Panc1 (cell line): ENCODE measurements at regions not wholly inside any gene's neighbourhood (a gene's known extent, or its start where the extent isn't known, plus 50 kb on each side); places are given as distances from the start of the nearest gene placed in this dataset.

Experiments used
- ATAC-seq: fragments of 200-7000 bp; cut with Tn5 transposase; 2 replicates; pipeline ENCODE4 v1.9.1; 2020; ENCODE audit warnings: mild to moderate bottlenecking, moderate library complexity
- BruUV-seq: library from RNA; stranded (reverse); fragments of 400-500 nt; replicated peaks from 2 replicates; lab custom pipeline; 2021; lab: Mats Ljungman, UMichigan
- CTCF ChIA-PET: fragments of 300-600 bp; sonication (Branson Sonifier 250); formaldehyde crosslinking; loops from one replicate; lab custom pipeline; 2022; ENCODE audit warnings: antibody characterized with exemption; lab: Charles Lee
- POLR2A ChIA-PET: fragments of 300-600 bp; sonication (Branson Sonifier 250); formaldehyde crosslinking; loops from one replicate; lab custom pipeline; 2022; ENCODE audit warnings: antibody characterized with exemption; lab: Charles Lee
- DNase-seq: peaks from one replicate; pipeline ENCODE4 v3.0.0-alpha.2; 2010; ENCODE audit warnings: low read depth, low spot score
- H3K27ac ChIP-seq: 2 replicates; pipeline ENCODE4 v1.5.1; 2011; ENCODE audit warnings: mild to moderate bottlenecking, low read length, inconsistent platforms
- H3K27me3 ChIP-seq: fragments of 200-500 bp; sonication (Bioruptor generic); 2 replicates; pipeline ENCODE4 v1.6.0; 2014; ENCODE audit warnings: low read length, inconsistent platforms; ENCODE audit not compliant: control insufficient read depth, insufficient read depth
- H3K36me3 ChIP-seq: fragments of 200-500 bp; sonication (Bioruptor generic); 2 replicates; pipeline ENCODE4 v1.5.1; 2014; ENCODE audit warnings: inconsistent platforms, mild to moderate bottlenecking, low read length, moderate library complexity; ENCODE audit not compliant: control insufficient read depth, insufficient read depth
- H3K4me1 ChIP-seq: 2 replicates; pipeline ENCODE4 v1.5.1; 2011; ENCODE audit warnings: inconsistent platforms, mild to moderate bottlenecking, low read length, moderate library complexity; ENCODE audit not compliant: control insufficient read depth, insufficient read depth
- H3K4me3 ChIP-seq, 2 experiments: 2 replicates each; pipeline ENCODE4 v1.5.1; 2011 to 2012; ENCODE audit warnings: low read depth in 2 of 2, low read length in 2 of 2, mild to moderate bottlenecking in 2 of 2, inconsistent platforms in 1 of 2, moderate library complexity in 1 of 2
- H3K9me3 ChIP-seq: fragments of 200-500 bp; sonication (Bioruptor generic); 2 replicates; pipeline ENCODE4 v1.5.1; 2014; ENCODE audit warnings: low read depth, mild to moderate bottlenecking, inconsistent platforms, low read length, moderate library complexity; ENCODE audit not compliant: control insufficient read depth, insufficient read depth
- CTCF ChIP-seq: fragments of 450-650 bp; IDR thresholded peaks from 2 replicates; pipeline ENCODE4 v1.5.1; 2017; ENCODE audit warnings: mild to moderate bottlenecking
- POLR2AphosphoS5 ChIP-seq: IDR thresholded peaks from 2 replicates; pipeline ENCODE4 v1.6.1; 2012; ENCODE audit warnings: mild to moderate bottlenecking, low read depth, low read length, moderate library complexity
- REST ChIP-seq, 2 experiments: IDR thresholded peaks; 2 replicates each; pipeline ENCODE4 v1.6.1; 2011 to 2012; ENCODE audit warnings: low read depth in 2 of 2, control low read depth in 1 of 2, low read length in 1 of 2, mild to moderate bottlenecking in 1 of 2, moderate library complexity in 1 of 2; ENCODE audit not compliant: insufficient read depth in 1 of 2
- SIN3A ChIP-seq: IDR thresholded peaks from 2 replicates; pipeline ENCODE4 v1.6.1; 2012; ENCODE audit warnings: low read depth, mild to moderate bottlenecking, low read length, moderate library complexity, borderline replicate concordance; ENCODE audit not compliant: insufficient read depth
- TCF7L2 ChIP-seq: IDR thresholded peaks from 2 replicates; pipeline ENCODE4 v1.6.1; 2011; ENCODE audit warnings: mild to moderate bottlenecking, low read depth, low read length, inconsistent platforms
- in situ Hi-C: cut with HindIII; loops from 2 replicates; pipeline ENCODE4 v1.10.0; 2016; ENCODE audit warnings: low sequenced_read_pairs, low pct_unique_long_range_greater_than_20kb
- intact Hi-C: fragments of 100-400 bp; cut with micrococcal nuclease; formaldehyde crosslinking; loops from one replicate; pipeline ENCODE4 v1.10.0; 2022; ENCODE audit not compliant: unreplicated experiment

- BruUV-seq: no TSS peak
Measured at GRCh38 chr13:34869696-34870095, 72.4 kb upstream of the NBEA start.

GRCh38 chr13:34878329-34878728 lies 63.7 kb upstream of the NBEA start:
- intact Hi-C loops (no loop called here), in situ Hi-C loops (no loop called here)
- DNase-seq (no peak), ATAC-seq (no peak)
- Histone ChIP-seq H3K9me3 (no peaks in the 10 kb centered on the region), H3K27ac (no peak overlapping the region), H3K4me3 (no peak overlapping the region), H3K36me3 (no peaks in the 10 kb centered on the region), H3K4me1 (no peaks in the 10 kb centered on the region), H3K27me3 (no peaks in the 10 kb centered on the region)
- ChIA-PET CTCF (no interaction called here), POLR2A (no interaction called here)
- TF ChIP-seq POLR2AphosphoS5 (no peak), CTCF (no peak), SIN3A (no peak), TCF7L2 (no peak), REST (IDR thresholded peaks at IDR 0.05; ENCODE audit: insufficient read depth in 1 of 2, low read depth in 2 of 2, low read length in 1 of 2) (no peak)
- no TSS peak for BruUV-seq

More at GRCh38 chr13:34869696-34870095, 72.4 kb upstream of the NBEA start:
- TF ChIP-seq CTCF (no peak), SIN3A (no peak), POLR2AphosphoS5 (no peak), TCF7L2 (no peak), REST (IDR thresholded peaks at IDR 0.05; ENCODE audit: insufficient read depth in 1 of 2, low read depth in 2 of 2, low read length in 1 of 2) (no peak)
- ATAC-seq (no peak), DNase-seq (no peak)
- CTCF ChIA-PET: no interaction called here
- H3K36me3 ChIP-seq: no peaks in the 10 kb centered on the region
- no peaks in the 10 kb centered on the region for H3K4me1 ChIP-seq
- no peak overlapping the region for H3K27ac ChIP-seq
- intact Hi-C loops: no loop called here
- in situ Hi-C loops: no loop called here
- POLR2A ChIA-PET: no interaction called here
- no peaks in the 10 kb centered on the region for H3K9me3 ChIP-seq
- H3K4me3 ChIP-seq: no peak overlapping the region
- no peaks in the 10 kb centered on the region for H3K27me3 ChIP-seq
